BLaER1 (cell line): ENCODE measurements at regions not wholly inside any gene's neighbourhood (a gene's known extent, or its start where the extent isn't known, plus 50 kb on each side); places are given as distances from the start of the nearest gene placed in this dataset.

Experiments
- H3K27ac ChIP-seq: shearing (Covaris generic); formaldehyde crosslinking; 2 replicates; pipeline ENCODE4 v1.8.1; 2022
- H3K27me3 ChIP-seq: shearing (Covaris generic); formaldehyde crosslinking; 2 replicates; pipeline ENCODE4 v1.8.1; 2022
- H3K36me3 ChIP-seq: shearing (Covaris generic); formaldehyde crosslinking; 2 replicates; pipeline ENCODE4 v1.8.1; 2022
- H3K4me1 ChIP-seq: shearing (Covaris generic); formaldehyde crosslinking; 2 replicates; pipeline ENCODE4 v1.8.1; 2022
- H3K4me2 ChIP-seq: shearing (Covaris generic); formaldehyde crosslinking; 2 replicates; pipeline ENCODE4 v1.8.1; 2022
- H3K4me3 ChIP-seq: shearing (Covaris generic); formaldehyde crosslinking; 2 replicates; pipeline ENCODE4 v1.8.1; 2022
- H3K9ac ChIP-seq: shearing (Covaris generic); formaldehyde crosslinking; 2 replicates; pipeline ENCODE4 v1.8.1; 2022
- H3K9me3 ChIP-seq: shearing (Covaris generic); formaldehyde crosslinking; 2 replicates; pipeline ENCODE4 v1.8.1; 2022
- H4K20me1 ChIP-seq: shearing (Covaris generic); formaldehyde crosslinking; 2 replicates; pipeline ENCODE4 v1.8.1; 2022
- Cebpa-rat ChIP-seq: shearing (Covaris generic); IDR thresholded peaks from 2 replicates; pipeline ENCODE4 v1.8.1; 2022

DNA sequence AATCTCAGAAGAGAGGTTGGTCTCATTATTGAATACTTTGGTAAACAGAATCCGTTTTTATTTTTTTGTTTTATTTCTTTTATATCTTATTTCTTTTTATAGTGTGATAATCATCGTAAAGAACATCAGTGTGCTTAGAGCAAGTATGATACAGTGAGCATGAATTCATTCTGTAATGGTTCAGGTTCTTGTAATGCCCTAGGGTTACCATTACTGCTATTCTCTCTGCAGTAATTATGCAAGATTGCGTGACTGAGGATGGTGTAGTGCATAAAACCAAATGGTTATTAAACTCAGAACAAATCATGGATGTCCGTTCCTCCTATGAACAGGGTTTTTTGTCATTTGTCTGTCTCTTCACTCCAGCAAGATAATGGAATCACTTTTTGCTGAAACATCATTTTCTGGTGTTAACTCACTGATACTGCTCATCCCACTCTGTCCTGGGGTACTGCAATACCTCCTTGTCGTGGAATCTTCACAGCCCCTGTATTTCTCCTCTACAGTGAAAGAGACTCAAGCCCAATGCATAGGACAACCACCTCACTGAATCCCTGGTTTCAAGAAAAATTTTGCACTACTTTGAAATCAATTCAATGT is 274.8 kb upstream of the ST6GAL2 start:
- Histone ChIP-seq H4K20me1 (no peaks in the 10 kb centered on the region), H3K9ac (no peak overlapping the region), H3K36me3 (no peaks in the 10 kb centered on the region), H3K27ac (no peak overlapping the region), H3K9me3 (no peaks in the 10 kb centered on the region), H3K4me1 (peaks cover 4% of the 10 kb centered on the region; the same call in 1 of the 2 replicates), H3K4me3 (no peak overlapping the region), H3K27me3 (no peaks in the 10 kb centered on the region), H3K4me2 (no peak overlapping the region)
- no peak for TF ChIP-seq Cebpa-rat

DNA sequence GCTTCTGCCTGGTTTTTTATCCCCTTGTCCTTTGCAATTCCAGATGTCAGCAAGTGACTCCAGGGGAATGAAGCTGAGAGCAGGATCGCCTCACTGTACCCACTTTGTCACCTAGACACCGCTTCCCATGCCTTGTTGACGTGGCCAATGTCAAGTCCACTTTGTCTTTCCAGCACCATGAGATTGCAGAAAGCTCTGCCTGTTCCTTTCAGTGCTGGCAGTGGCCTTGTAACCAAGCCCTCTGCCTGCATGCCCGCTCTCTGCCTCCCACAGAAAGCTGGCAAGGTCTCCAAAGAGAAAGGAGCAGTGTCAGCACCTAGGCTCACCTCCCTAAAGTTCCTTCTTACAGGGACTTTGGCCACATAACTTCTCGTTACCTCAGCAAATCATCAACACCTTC is 282.2 kb upstream of the ST6GAL2 start:
- no peaks in the 10 kb centered on the region for H3K9me3 ChIP-seq
- no peak overlapping the region for H3K27ac ChIP-seq
- H3K4me2 ChIP-seq, result no peak overlapping the region
- no peaks in the 10 kb centered on the region for H3K36me3 ChIP-seq
- H4K20me1 ChIP-seq, result no peaks in the 10 kb centered on the region
- H3K9ac ChIP-seq, result no peak overlapping the region
- peaks cover 4% of the 10 kb centered on the region; the same call in 1 of the 2 replicates for H3K4me1 ChIP-seq
- TF ChIP-seq Cebpa-rat, result no peak
- H3K4me3 ChIP-seq, result no peak overlapping the region
- no peaks in the 10 kb centered on the region for H3K27me3 ChIP-seq

DNA sequence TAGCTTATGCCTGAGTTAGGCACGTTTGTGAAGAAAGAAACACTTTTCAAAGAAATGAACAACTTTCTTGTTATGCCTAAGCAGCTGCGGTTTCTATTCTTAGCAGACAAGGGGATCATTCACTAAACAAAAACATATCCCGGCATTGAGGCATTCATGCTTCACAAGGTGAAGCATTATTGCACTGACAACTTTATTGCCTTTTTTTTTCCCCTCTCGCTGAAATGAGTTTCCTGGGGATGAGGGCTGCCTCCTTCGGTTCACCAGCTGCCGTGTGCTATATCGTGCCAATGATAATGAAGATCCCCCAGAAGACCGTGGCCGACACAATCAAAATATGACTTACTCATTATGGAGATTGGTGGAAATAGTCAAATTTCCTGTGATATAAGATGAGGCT is 288.2 kb upstream of the ST6GAL2 start:
- no peaks in the 10 kb centered on the region for H3K36me3 ChIP-seq
- peaks cover 10% of the 10 kb centered on the region for H3K4me1 ChIP-seq
- no peaks in the 10 kb centered on the region for H3K9me3 ChIP-seq
- no peaks in the 10 kb centered on the region for H4K20me1 ChIP-seq
- H3K4me2 ChIP-seq, result peak overlapping the region; percentile 18; the same call in 1 of the 2 replicates
- no peaks in the 10 kb centered on the region for H3K27me3 ChIP-seq
- no peak overlapping the region for H3K27ac ChIP-seq
- no peak overlapping the region for H3K4me3 ChIP-seq
- TF ChIP-seq Cebpa-rat, result no peak
- H3K9ac ChIP-seq, result no peak overlapping the region

GRCh38 chr2:107182981-107183380 is 297.0 kb upstream of the ST6GAL2 start:
- no peaks in the 10 kb centered on the region for H4K20me1 ChIP-seq
- no peaks in the 10 kb centered on the region for H3K27me3 ChIP-seq
- H3K4me2 ChIP-seq, result no peak overlapping the region
- no peak overlapping the region for H3K4me3 ChIP-seq
- H3K4me1 ChIP-seq, result peaks cover 14% of the 10 kb centered on the region
- no peak overlapping the region for H3K27ac ChIP-seq
- no peaks in the 10 kb centered on the region for H3K9me3 ChIP-seq
- no peaks in the 10 kb centered on the region for H3K36me3 ChIP-seq
- no peak overlapping the region for H3K9ac ChIP-seq
- TF ChIP-seq Cebpa-rat, result no peak

DNA sequence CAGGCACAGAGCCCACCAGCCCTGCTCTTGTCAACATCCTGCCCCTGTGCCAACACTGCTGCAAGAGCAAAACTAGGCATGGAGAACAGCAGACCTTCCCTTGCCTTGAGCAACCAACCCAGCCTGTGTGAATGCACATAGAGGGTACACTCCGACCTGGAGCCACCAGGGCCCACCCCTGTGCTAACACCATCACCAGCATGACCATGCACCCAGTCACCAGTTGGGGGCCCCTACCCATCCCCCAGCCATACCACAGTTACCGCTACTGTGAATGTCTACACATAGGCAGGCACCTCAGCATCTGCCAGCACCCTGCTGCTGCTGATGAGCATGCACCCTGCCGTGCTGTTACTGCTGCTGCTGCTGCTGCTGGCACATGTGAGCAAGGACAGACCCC is 301.9 kb upstream of the ST6GAL2 start:
- Histone ChIP-seq H3K27ac (no peak overlapping the region), H3K9me3 (no peaks in the 10 kb centered on the region), H3K36me3 (no peaks in the 10 kb centered on the region), H3K27me3 (no peaks in the 10 kb centered on the region), H3K9ac (no peak overlapping the region), H3K4me2 (peak overlapping the region; percentile 68), H3K4me3 (no peak overlapping the region), H4K20me1 (no peaks in the 10 kb centered on the region), H3K4me1 (peaks cover 16% of the 10 kb centered on the region)
- TF ChIP-seq Cebpa-rat, result no peak

- H3K27ac ChIP-seq, result no peak overlapping the region
- no peaks in the 10 kb centered on the region for H3K27me3 ChIP-seq
- no peaks in the 10 kb centered on the region for H3K36me3 ChIP-seq
- no peak overlapping the region for H3K4me2 ChIP-seq
- H3K9me3 ChIP-seq, result no peaks in the 10 kb centered on the region
- no peak for TF ChIP-seq Cebpa-rat
- H3K9ac ChIP-seq, result no peak overlapping the region
- no peaks in the 10 kb centered on the region for H3K4me1 ChIP-seq
- no peak overlapping the region for H3K4me3 ChIP-seq
- H4K20me1 ChIP-seq, result no peaks in the 10 kb centered on the region
Measured at GRCh38 chr2:107195631-107196030, 309.7 kb upstream of the ST6GAL2 start.

GRCh38 chr2:107197594-107198294 is 311.8 kb upstream of the ST6GAL2 start:
- H3K27ac ChIP-seq, result no peak overlapping the region
- no peaks in the 10 kb centered on the region for H3K4me1 ChIP-seq
- TF ChIP-seq Cebpa-rat, result no peak
- H3K9me3 ChIP-seq, result no peaks in the 10 kb centered on the region
- H4K20me1 ChIP-seq, result no peaks in the 10 kb centered on the region
- H3K4me2 ChIP-seq, result no peak overlapping the region
- H3K4me3 ChIP-seq, result no peak overlapping the region
- no peak overlapping the region for H3K9ac ChIP-seq
- H3K27me3 ChIP-seq, result no peaks in the 10 kb centered on the region
- H3K36me3 ChIP-seq, result no peaks in the 10 kb centered on the region

DNA sequence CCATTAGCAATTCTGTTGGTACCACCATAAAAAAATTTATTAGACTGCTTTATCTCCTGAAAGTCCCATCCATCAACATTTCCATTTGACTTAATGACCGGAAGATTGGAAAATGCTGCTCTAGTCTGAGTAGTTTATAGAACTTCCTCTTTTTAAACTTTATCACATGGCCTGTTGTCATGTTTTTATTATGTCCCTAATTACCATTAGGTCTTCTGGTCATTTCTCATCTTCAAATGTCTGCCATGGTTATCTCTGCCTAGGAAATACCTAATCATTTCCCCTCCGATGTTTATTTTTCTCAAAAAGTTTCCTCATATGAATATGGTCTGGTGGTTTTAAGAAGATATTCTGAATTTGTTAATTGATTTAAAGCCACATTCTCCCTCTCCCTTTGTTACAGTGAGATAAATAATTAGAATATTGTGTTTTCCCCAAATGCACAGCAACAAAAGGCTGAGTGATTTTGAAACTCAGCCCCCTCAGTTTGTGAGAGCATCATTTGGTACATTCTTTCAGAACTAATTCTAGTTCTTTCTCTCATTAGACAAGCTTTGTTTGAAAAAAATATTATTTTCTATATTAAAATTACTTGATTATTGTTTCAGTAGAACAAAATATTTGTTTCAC is 317.1 kb upstream of the ST6GAL2 start:
- H3K4me1 ChIP-seq, result no peaks in the 10 kb centered on the region
- H4K20me1 ChIP-seq, result no peaks in the 10 kb centered on the region
- H3K4me3 ChIP-seq, result no peak overlapping the region
- H3K36me3 ChIP-seq, result no peaks in the 10 kb centered on the region
- H3K27me3 ChIP-seq, result no peaks in the 10 kb centered on the region
- H3K9me3 ChIP-seq, result no peaks in the 10 kb centered on the region
- no peak for TF ChIP-seq Cebpa-rat
- no peak overlapping the region for H3K4me2 ChIP-seq
- no peak overlapping the region for H3K9ac ChIP-seq
- H3K27ac ChIP-seq, result no peak overlapping the region

DNA sequence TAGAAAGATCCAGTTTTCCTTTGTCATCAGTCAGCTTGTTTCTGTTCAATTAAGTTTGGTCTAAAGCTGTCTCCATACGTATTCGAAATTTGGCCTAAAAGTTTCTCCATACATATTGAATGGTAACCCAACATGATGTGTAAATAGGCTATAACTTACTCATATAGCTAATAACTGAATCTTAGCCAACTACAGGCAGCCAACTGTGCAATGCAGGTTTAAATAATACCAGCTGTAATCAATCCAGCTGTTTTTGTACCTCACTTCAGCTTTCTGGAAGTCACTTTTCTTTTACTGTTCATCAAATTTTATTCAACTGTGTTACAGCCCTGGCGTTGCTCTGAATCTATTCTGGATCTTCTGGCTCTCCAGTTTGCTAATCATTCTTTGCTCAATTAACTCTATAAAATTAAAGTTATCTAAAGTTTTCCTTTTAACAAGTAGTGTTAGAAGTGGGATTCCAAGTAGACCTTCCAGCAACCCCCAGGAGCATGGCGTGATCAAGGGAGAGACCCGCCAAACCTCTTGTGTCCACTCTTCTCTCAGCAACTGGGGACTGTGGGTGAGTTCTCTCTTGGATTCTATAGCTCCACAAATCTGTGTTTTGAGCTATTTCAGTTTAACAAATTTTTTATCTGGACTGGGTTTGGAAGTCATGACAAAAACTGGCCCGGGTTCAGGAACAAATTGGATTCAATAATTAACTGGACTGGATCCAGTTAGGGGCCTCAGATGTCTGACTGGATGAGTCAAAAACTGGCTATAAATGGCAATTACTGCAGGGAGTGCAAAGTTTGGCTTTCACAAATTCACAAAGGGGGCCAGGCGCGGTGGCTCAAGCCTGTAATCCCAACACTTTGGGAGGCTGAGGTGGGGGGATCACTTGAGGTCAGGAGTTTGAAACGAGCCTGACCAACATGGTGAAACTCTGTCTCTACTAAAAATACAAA is 329.7 kb upstream of the ST6GAL2 start:
- Histone ChIP-seq H3K27ac (no peak overlapping the region), H3K27me3 (no peaks in the 10 kb centered on the region), H3K9me3 (no peaks in the 10 kb centered on the region), H3K4me1 (no peaks in the 10 kb centered on the region), H3K36me3 (no peaks in the 10 kb centered on the region), H3K4me3 (no peak overlapping the region), H3K4me2 (no peak overlapping the region), H4K20me1 (no peaks in the 10 kb centered on the region), H3K9ac (no peak overlapping the region)
- TF ChIP-seq Cebpa-rat, result no peak
